Cerebellar cortex (tissue), 1 donor: ENCODE measurements at regions not wholly inside any gene's neighbourhood (a gene's known extent, or its start where the extent isn't known, plus 50 kb on each side); places are given as distances from the start of the nearest gene placed in this dataset.
A peak's percentile ranks its signal among the peaks of the same experiment; 100 is the strongest.
"Not testable (repeated sequence)": the region's sequence is repeated elsewhere in the genome, so short reads cannot be mapped to it uniquely, and the experiment has no call there.

ENCODE experiments used
- DNase-seq: peaks from one replicate; pipeline ENCODE4 v3.0.0-alpha.2; 2015; ENCODE audit warnings: low spot score

DNA sequence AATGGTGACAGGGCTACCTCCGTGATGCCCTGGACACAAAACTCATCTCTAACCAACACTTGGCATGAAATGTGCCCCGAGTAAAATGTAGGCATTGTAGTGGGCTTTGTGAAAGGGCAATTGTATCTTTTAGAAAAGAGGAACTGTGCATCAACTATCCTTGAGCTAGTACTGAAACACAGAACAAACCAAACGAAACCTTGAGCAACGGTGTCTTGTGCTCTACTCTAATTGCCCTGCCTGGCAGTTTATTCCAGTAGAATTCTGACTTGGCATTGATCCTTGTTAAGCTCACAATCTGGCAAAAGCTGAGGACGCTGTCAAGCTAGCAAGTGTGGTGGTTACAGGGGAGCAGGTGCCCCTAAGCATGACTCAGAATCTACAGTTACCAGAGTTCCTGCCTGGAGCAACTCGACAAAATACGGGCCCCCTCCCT, 707.1 kb upstream of the SPRY2 start:
- DNase-seq = peak; percentile 66

DNA sequence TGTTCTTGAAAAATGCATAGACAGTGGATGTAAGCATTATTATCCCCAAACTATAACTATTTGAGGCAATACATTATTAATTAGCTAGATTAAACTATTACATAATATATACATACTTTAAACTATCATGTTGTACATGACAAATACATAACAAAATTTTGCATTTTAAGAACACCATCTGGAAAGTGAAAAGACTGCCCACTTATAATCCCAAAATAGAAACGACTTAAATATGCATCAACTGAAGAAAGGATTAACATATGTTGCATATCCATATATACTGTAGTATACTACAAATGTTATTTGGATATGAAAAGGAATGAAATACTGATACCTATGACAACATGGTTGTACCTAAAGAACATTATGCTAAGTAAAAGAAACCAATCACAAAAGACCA, 700.8 kb upstream of the SPRY2 start:
- no peak for DNase-seq

DNA sequence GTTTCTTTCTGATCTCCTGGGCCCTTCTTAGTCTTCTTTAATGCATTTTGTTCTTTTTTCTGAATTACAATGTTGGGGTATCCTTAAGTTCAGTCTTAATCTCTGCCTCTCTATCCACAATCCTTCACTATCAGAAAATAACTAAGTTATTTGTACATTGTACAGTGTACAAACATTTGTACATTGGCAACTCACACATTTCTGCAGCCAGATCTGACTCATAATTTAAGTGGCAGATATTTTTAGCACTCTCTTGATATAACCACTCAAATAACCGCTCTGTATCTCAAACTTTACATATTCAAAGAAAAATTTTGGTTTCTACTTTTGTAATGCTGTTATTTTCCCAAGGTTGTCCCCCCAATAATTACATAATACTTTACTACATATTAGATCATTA, 691.1 kb upstream of the SPRY2 start:
- no peak for DNase-seq

GRCh38 chr13:81025091-81025490, 684.2 kb upstream of the SPRY2 start:
- no peak for DNase-seq

DNA sequence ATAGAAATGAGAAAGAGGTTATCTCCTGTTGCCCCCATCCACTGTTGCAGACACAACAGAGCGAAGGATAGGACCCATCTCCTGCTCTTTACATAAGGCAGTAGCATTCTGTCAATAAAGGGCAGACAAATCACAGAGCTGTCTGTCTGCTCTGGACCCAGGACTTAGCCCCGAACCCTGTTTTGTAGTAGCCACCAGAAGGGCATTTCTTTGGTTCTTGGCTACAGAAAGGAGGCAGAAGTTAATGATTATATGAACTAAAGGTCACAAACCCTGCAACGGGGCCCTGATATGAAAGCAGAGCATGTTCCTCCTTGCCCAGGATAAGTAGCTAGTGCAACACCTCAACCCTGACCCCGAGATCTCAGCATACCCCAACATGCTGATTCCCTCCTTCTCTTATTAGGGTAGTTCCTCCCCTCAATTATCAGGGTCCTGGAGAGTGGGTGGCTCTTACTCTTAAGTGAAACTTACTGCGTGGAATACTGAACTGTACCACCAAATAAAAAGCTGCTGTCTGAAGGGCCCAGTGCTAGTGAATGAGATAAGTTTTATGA, 680.4 kb upstream of the SPRY2 start:
- DNase-seq = no peak

- no peak for DNase-seq
Measured at GRCh38 chr13:81020010-81020409, 679.1 kb upstream of the SPRY2 start.

- peak; percentile 87 for DNase-seq
Measured at GRCh38 chr13:81018936-81019335, 678.0 kb upstream of the SPRY2 start.

DNA sequence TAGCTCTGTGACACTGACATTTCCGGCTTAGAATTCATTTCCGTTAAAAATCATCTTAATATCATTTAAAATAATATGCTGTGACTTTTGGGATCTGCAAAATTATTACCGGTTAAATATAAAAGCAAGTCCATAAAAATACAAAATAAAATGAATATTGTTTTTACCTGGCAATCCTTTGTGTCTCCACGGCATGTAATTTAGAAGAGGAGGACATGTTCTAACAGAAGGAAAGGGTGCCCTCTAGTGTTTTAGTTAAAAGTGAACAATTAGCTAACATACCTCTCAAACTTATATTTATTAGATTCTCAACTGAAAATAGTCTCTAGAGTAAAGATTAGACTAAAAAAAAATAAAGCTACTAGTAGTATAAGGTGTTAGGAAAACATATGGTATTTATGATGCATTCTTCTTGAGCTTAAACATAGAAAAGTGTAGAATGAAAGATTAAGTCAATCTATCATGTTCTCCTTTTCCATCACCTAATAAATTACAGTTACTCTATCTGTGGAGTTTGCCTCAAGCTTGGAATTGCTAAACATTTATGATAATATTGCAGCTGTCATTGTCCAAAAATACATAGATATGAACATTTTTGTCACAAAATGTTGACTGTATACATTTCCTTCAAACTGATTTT, 676.7 kb upstream of the SPRY2 start:
- peak; percentile 86 for DNase-seq

GRCh38 chr13:81012031-81012430, 671.1 kb upstream of the SPRY2 start:
- DNase-seq = no peak

GRCh38 chr13:81001828-81002385, 661.0 kb upstream of the SPRY2 start:
- no peak for DNase-seq

- DNase-seq = not testable (repeated sequence)
Measured at GRCh38 chr13:80998603-80999002, 657.7 kb upstream of the SPRY2 start.

DNA sequence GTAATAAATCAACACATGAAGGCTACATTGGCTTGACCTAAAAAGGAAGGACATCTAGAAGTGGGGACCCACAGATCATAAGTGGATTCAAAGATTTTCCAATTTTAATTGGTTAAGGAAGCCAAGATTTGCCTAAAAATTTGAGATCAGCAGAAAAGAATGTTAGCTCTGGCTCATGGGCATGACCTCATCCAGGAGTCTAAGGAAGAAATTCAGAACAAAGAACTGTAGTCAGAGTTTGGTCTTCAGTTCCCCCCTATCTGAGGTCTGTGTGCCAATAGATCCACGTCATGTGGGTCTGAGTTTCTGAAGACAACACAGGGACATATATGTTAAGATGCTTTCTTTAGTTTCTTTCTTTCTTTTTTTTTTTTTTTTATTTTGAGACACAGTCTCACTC, 648.8 kb upstream of the SPRY2 start:
- no peak for DNase-seq

DNA sequence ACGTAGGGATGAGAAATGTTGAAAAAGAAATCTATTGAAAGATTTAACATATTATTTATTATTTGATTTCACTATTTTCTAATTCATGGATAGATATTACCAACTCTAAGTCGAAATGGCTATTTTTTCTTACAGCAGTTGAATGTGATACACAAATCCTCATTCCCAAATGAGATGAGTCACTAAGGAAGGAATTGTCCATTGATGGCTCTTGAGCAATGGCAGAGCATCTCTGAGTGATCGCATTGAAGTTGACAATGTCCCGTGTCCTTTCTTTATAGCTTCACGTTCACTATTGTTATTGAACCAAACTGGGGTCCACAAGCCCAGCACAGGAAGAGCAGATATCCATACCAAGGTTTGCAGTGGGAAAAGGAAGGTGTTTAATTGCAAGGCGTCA, 648.3 kb upstream of the SPRY2 start:
- no peak for DNase-seq

- DNase-seq = no peak
Measured at GRCh38 chr13:80988391-80989151, 647.6 kb upstream of the SPRY2 start.

GRCh38 chr13:80979035-80979641, 638.2 kb upstream of the SPRY2 start:
- DNase-seq = peak; percentile 61

DNA sequence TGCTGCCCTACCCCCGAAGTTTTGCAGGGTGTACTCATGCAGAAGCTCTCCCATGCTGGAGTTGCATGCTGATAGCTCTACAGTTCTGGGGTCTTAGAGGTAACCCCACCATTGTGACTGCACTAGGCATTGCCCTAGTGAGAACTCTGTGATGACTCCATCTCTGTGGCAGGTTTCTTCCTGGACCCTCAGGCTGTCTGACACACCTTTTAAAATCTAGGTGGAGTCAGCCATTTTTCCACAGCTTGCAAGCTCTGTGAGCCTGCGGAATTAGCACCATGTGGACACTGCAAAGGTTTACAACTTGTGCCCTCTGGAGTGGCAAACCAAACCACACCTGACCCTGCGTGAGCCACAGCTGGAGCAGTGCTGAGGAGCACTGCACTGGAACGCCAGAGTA, 636.2 kb upstream of the SPRY2 start:
- no peak for DNase-seq

DNA sequence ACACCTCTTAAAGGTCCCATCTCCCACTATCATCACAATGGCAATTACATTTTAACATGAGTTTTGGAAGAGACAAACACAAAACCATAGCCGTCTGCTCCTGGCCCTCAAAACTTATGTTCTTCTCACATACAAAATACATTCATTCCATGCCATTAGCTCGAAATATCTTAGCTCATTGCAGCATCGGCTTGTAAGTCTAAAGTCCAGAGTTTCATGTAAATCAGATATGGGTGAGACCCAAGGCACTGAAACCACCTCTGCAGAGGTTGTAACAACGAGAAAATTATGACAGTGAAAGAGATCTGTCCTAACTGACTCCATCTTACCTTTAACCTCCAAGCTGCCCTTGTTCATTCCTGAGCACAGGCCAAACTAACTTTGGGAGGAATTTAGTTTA, 635.0 kb upstream of the SPRY2 start:
- no peak for DNase-seq

GRCh38 chr13:80973721-80974120, 632.8 kb upstream of the SPRY2 start:
- no peak for DNase-seq

DNA sequence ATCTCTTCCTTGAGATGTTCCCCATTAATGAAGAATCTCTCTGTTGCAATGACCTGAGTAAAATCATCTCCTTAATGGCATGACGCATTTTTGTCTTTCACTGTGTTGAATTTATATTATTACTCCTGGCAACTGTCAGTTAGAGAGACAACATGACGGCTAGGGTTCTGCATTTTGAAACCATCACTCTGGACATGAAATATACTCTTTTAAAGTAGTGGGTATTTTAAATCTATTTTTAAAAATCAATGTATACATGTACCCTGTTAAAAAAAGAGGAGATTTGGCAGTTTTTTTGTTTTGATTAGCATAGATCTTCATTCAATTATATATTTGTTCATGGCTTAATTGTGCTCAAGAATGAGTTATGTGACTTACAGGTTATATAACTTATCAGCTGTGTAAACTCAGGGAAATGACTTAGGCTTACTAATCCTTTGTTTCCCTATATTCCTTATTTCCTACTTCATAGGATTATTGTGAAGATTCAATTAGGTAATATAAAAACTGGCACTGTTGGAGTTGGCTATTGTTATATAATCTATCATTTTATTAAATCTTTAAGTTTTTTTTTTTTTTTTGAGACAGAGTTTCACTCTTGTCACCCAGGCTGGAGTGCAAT, 632.0 kb upstream of the SPRY2 start:
- no peak for DNase-seq

DNA sequence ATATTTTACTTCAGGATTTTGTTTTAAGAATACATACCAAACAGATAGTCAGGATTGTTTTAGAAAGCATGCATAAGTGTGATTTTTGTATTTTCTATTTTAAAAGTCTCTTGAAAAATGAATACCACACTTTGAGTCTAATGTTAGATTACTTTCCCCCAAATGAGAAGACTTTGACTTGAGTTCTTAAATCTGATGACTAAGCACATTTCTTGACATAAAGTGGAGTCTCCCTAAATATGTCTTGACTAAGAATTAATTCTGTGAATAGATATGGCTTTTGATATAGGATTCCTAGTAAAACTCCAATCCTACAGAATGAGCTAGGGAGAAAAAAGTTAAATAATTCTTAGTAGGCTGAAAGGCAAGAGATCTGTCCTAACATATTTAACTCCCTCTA, 624.2 kb upstream of the SPRY2 start:
- DNase-seq = no peak

GRCh38 chr13:80962855-80963254, 621.9 kb upstream of the SPRY2 start:
- DNase-seq = no peak

DNA sequence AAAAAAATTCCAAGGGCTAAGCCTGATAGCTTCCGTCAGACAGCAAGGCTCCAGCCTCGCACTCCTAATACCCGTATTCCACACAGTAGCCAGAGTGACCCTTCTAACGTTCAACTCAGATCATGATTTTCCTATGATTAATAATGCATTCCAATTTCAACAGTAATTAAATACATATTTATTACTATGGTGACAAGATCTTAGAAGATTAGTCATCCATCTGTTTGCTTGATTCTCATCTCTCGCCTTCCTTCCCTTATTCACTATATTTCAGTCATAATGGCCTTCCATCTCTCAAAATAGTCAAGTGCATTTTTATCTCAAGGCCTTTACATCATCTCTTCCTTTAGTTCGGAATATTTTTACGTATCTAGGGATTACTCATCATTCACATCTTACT, 621.2 kb upstream of the SPRY2 start:
- DNase-seq = no peak
